ENCODE measurements at regions not wholly inside any gene's neighbourhood (a gene's known extent, or its start where the extent isn't known, plus 50 kb on each side); places are given as distances from the start of the nearest gene placed in this dataset.
"Not testable (repeated sequence)": the region's sequence is repeated elsewhere in the genome, so short reads cannot be mapped to it uniquely, and the experiment has no call there.

DNA sequence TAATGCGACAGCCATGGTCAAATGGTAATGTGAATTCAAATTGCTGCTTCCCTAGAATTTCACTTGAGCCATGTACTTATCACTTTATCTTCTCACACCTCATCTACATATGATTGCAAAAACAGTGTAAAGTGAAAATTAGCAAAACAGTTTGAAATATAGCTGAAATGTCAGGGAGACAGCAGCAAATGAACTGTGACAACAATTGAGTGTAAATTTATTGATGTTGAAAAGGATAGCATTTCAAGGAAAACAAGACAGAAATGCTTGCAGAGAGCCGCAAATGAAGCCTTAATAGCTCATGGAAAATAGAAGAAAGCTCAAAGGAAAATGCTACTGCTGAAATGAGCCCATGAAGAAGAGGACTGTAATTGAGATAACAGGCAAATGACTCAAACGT lies 516.2 kb upstream of the POT1 start:
- DNase-seq: no peak

DNA sequence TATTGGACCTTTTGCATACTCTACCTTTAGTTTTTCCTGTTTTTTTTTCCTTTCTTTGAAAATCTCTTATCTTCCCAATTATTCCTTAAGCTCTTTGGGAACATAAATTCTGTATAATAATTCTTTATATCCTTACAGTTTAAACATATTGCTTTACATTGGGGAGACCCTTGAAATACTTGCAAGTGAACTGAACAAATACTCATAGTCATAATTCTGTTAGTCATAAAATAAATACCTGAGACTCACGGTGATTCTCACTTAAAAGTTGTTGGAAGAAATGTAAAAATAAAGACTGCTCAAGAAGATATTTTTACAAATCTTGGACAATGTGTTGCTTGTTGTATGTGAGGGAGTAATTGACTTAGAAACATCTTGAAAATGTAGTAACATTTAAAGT lies 515.2 kb upstream of the POT1 start:
- DNase-seq: no peak

DNA sequence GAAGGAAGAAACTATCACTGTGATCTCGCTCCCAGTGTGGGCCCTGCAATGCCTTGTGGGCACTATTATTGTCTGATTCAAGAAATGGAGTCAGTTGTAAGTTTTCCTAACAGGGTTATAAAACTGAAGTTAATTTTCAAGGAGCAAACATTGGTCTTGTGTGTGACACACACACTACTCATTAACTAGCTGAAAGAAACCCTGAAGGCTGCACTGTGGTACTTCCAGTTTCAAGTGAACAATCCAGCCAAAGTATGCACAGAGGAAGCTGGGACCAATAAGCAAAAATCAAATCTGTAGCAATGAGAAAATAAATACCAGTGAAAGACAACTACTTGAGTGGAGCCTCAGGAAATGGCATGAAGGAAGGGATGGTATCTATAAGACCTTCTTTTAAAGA lies 506.6 kb upstream of the POT1 start:
- no peak for DNase-seq

DNA sequence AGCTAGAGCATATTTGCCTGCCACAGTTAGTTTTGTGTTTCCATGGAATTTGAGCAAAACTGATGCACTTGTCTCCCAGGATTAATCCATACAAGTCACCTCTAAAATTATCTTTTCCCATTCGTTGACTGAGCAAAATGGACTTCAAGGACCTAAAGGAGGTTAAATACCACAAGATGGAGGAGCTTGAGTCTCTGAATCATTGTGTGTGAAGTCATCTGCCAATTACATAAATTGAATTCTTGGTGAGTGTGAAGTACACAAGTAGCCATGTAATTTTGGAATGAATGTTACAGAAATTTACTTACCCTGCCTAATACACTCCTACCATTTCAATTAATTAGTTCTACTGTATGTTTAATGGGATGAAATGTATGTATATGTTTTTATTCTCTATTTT lies 501.7 kb upstream of the POT1 start:
- no peak for DNase-seq

- DNase-seq: no peak
These were observed 500.4 kb upstream of the POT1 start for GRCh38 chr7:125430013-125430412.

DNA sequence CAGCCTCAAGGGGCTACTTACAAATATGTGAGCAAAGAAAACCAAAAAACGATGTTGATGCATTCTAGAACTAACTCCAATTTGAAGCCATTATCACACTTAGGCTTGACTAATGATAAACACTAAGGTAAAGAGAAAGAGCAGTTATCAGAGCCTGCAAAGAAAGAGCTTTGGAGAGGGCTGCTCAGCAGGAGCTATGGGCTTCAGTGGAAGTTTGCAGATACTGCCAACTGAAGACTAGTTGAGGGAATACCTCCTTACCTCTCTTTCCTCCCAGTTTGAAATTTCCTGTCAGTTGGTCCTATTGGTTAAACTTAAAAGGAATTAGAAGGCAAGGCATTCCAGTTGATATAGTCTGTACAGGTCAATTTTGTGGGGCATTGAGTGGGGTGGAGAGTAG lies 498.1 kb upstream of the POT1 start:
- DNase-seq: no peak

- no peak for DNase-seq
These were observed 495.9 kb upstream of the POT1 start for GRCh38 chr7:125425506-125425905.

GRCh38 chr7:125424721-125425120 lies 495.1 kb upstream of the POT1 start:
- DNase-seq: no peak

- DNase-seq: no peak
These were observed 494.0 kb upstream of the POT1 start for GRCh38 chr7:125423458-125424155.

DNA sequence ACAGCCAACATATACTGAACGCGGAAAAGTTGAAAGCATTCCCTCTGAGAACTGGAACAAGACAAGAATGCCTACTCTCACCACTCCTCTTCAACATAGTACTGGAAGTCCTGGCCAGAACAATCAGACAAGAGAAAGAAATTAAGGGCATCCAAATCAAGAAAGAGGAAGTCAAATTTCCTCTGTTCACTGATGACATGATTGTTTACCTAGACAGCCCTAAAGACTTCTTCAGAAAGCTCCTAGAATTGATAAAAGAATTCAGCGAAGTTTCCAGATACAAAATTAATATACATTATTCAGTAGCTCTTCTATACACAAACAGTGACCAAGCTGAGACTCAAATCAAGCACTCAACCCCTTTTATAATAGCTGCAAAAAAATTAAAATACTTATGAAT lies 491.8 kb upstream of the POT1 start:
- not testable (repeated sequence) for DNase-seq

DNA sequence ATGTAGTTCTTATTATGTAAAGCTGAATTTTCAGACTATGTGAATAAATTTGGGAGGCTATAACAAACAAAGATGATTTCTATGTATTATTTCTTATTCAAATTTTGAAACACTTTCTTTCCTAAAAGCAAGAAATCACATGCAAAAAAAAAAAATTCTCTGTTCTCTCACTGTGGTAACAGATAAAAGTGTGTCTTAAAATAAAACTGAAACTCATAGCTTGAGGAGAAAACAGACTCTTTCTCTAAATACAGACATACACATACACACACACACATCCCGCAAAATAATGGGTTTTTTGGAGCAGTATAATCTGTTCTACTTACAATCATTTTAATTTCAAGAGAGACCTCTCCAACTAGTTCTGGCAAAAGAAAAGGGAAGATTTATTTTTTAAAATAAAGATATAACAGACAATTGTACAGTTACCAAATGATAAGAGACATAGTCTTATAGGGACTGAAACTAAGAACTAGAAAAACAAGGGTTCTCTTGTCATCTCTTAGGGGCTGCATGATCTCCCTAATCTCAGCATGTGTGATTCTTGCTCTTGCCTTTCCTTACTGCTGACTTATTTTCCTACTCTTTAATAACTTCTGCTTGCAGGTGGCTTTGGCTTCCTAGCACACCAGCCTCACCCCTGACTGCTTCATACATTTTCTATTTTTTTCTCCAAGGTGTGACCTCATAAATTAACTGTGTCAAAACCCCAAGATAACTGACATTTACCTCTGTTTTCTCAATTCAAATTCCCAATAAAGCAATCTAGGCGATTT lies 483.5 kb upstream of the POT1 start:
- DNase-seq: no peak

DNA sequence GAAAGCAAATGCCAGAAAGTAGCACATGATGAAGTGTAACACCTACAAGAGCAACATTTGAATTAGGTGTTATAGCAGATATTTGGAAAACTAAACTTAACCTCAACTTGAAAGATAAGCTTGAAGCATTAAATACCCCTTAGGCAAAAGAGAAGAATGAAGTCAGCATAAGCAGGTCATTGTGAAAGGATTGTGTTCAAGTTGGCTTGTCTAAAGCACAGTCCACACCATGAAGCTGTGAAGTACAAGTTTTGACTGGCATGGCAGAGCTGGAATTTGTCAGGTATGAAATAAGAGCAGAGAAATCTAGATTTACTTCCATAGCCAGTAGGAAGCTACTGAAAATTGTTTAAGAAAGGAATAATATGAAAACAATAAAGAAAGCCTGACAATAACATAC lies 480.3 kb upstream of the POT1 start:
- no peak for DNase-seq

DNA sequence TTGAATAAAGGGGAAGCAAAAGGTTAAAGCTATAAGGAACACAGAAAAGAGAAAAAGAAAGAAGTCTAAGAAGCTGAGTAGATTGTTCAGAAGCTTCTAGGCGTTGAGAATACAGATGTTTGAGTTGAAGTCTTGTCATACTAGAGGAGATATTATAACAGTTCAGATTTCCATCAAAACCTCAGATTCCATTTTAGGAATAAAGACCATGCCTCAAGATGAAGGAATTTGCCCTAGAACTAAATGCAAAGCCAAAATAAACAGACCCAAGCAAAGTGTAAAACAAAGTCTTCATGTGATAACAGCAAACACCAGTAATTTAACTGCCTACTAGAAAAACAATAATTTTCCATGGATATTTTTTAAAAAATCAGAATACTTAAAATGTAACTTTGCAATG lies 476.5 kb upstream of the POT1 start:
- DNase-seq: no peak

DNA sequence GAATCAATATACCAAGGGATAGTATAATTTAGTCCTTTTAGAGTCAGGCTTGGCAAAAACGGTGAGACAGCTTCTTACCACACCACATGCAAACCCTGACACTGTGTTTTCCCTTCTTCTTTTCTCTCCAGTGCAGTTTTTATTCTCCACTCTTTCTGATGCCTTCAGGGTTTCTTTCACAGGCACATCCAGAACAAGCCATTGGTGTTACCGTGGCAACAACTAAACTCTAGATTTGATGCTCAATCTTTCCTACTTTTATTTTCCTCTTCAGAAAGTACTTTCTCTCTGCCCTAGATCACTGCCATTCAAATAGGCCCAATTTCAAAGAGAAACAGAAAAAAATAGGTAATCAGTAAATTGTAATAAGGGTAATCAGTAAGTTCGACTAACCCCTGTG lies 469.8 kb upstream of the POT1 start:
- no peak for DNase-seq

- DNase-seq: no peak
These were observed 467.0 kb upstream of the POT1 start for GRCh38 chr7:125396466-125397151.

- no peak for DNase-seq
These were observed 462.3 kb upstream of the POT1 start for GRCh38 chr7:125391921-125392320.

DNA sequence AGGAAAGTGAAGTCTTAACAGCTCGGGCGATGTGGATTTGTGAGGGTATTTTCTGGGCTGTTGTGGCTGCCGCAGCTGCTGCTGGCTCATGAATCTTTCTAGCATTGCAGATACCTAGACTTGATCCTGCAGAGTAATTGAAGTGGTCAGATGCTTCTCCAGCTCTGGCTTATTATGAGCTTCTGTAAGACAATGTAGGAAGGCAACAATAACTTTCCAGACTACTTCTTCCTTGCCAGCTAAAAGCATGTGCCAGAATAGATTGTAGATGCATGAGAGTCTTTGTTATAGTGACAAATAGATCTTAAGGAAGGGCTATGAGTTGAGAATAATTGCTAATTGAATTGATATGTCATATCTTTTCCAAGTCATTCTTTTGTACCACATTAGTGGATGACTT lies 461.4 kb upstream of the POT1 start:
- no peak for DNase-seq

DNA sequence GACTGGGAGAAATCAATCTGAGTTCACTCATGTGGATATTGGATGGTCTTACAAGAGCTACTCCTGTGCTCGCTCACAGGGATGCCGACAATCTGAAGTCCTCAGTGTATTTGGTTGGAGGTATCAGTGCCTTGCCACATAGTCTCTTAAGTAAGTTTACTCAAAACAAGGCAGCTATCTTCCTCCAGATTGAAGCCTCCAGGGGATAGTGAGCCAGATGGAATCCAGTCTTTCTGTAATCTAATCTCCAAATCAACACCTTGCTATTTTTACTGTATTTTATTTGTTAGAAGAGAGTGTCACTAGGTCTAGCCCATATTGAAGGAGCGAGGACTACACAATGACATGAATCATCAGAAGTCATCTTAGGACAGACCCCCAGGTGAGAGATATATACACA lies 456.6 kb upstream of the POT1 start:
- DNase-seq: no peak

- no peak for DNase-seq
These were observed 453.7 kb upstream of the POT1 start for GRCh38 chr7:125383324-125383723.

GRCh38 chr7:125382401-125382800 lies 452.8 kb upstream of the POT1 start:
- no peak for DNase-seq

DNA sequence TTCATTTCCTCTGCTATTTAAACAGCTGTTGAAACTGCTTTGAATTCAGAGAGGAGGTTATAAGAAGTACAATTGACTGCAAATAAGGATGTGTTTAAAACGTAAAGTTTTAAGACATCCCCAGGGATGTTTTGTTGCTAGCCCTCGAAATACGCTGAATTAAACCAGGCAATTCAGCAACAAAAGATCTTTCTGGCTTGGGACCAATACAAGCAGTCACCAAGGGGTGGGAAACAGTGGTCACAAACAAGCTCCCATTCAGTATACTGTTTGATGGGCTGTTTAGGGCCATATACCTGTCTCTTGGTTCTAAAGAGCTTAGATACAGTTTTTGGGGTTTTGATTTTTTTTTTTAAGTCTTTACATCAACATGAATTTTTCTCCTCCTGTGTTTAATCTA lies 446.3 kb upstream of the POT1 start:
- DNase-seq: no peak

DNA sequence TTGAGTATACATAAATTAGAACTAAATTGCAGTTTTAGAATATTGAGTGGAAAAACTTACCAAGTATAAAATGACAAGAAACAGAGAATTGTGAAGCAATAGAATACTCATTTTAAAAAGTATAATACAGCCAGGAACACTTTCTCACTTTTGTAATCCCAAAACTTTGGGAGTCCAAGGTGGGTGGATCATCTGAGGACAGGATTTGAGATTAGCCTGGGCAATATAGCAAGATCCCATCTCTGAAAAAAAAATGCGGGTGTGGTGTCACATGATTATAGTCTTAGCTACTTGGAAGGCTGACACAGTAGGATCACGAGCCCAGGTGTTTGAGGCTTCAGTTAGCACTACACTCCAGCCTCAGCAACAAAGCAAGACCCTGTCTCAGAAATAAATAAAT lies 440.9 kb upstream of the POT1 start:
- DNase-seq: no peak

DNA sequence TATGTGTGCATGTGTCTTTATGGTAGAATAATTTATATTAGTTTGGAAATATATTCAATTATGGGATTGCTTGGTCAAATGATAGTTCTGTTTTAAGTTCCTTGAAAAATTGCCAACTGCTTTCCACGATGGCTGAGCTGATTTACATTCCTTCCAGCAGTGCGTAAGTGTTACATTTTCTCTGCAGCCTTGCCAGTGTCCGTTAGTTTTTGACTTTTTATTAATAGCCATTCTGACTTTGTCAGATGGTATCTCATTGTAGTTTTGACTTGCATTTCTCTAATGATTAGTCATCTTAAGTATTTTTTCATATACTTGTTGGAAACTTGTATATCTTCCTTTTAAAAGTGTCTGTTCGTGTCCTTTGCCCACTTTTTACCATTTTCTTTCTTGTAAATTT lies 434.2 kb upstream of the POT1 start:
- no peak for DNase-seq

- no peak for DNase-seq
These were observed 429.0 kb upstream of the POT1 start for GRCh38 chr7:125358551-125359167.
